ENCODE measurements at regions not wholly inside any gene's neighbourhood (a gene's known extent, or its start where the extent isn't known, plus 50 kb on each side); places are given as distances from the start of the nearest gene placed in this dataset.
"Not testable (repeated sequence)": the region's sequence is repeated elsewhere in the genome, so short reads cannot be mapped to it uniquely, and the experiment has no call there.

GRCh38 chr13:97542102-97542685, 108.2 kb downstream of the RAP2A start:
- TF ChIP-seq TEAD4 (CRISPR knock-in tag; IDR thresholded peaks at IDR 0.05) (no peak), SOX15 (CRISPR knock-in tag; IDR thresholded peaks at IDR 0.05) (no peak)
- TF ChIP-seq, protein P1, sequence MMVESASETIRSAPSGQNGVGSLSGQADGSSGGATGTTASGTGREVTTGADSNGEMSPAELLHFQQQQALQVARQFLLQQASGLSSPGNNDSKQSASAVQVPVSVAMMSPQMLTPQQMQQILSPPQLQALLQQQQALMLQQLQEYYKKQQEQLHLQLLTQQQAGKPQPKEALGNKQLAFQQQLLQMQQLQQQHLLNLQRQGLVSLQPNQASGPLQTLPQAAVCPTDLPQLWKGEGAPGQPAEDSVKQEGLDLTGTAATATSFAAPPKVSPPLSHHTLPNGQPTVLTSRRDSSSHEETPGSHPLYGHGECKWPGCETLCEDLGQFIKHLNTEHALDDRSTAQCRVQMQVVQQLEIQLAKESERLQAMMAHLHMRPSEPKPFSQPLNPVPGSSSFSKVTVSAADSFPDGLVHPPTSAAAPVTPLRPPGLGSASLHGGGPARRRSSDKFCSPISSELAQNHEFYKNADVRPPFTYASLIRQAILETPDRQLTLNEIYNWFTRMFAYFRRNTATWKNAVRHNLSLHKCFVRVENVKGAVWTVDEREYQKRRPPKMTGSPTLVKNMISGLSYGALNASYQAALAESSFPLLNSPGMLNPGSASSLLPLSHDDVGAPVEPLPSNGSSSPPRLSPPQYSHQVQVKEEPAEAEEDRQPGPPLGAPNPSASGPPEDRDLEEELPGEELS (CRISPR knock-in tag; IDR thresholded peaks at IDR 0.05) = no peak
- ChIA-PET POLR2A (no interaction called here), CTCF (no interaction called here)
- H3K4me3 Mint-ChIP-seq = no peak overlapping the region
- ATAC-seq (no peak), DNase-seq (ENCODE audit: low spot score) (no peak)
- H3K27me3 Mint-ChIP-seq (ENCODE audit: low read depth) = no peaks in the 10 kb centered on the region
- H3K36me3 Mint-ChIP-seq = peaks cover 4% of the 10 kb centered on the region; the same call in 1 of the 2 replicates
- peaks cover 9% of the 10 kb centered on the region for H3K9me3 Mint-ChIP-seq
- no peak overlapping the region for H3K27ac Mint-ChIP-seq
- no peaks in the 10 kb centered on the region for H3K4me1 Mint-ChIP-seq

DNA sequence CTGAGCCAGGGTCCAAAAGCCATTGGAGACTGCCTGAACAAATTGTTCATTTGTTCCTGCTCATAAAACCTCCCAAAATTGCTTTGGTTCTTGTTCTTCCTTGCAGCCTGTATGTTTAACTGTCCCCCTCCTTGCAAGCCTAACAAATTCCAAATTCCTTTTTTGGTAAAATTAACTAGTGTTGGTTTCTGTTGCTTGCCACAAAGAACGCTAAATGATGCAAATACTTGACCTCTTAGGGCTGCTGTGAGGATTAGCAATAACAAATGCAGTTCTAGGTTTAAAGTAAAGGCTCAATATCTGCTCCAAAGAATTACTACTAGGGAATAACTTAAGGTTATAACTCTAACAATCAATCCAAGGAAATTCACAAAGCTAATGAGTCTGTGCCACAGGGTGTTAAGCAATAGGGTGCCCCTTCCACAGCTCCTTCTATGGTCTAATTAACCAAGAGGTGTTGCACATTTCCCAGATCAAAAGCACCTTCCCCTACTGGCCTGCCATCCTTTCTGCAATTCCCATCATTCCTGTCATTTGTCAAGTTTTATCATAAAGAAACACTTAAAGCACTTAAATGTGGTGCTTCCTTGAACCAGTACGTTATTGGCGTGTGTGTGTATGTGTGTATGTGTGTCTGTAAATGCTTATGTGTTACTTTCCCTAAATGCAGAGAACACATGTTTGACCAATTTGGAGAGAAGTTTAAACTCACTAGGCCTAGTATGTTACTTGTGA, 110.2 kb downstream of the RAP2A start:
- peaks cover 4% of the 10 kb centered on the region; the same call in 1 of the 2 replicates for H3K36me3 Mint-ChIP-seq
- DNase-seq (ENCODE audit: low spot score) (no peak), ATAC-seq (no peak)
- TF ChIP-seq PRRX2 (CRISPR knock-in tag; IDR thresholded peaks at IDR 0.05) (no peak), ESRRA (CRISPR knock-in tag; IDR thresholded peaks at IDR 0.05; ENCODE audit: borderline replicate concordance) (no peak), GABPB1 (CRISPR knock-in tag; IDR thresholded peaks at IDR 0.05) (no peak), TEAD4 (CRISPR knock-in tag; IDR thresholded peaks at IDR 0.05) (no peak), E2F1 (CRISPR knock-in tag; IDR thresholded peaks at IDR 0.05) (no peak), ZNF317 (CRISPR knock-in tag; IDR thresholded peaks at IDR 0.05; ENCODE audit: borderline replicate concordance, low read depth) (no peak), TP53 (CRISPR knock-in tag; IDR thresholded peaks at IDR 0.05) (no peak), SP1 (CRISPR knock-in tag; conservative IDR thresholded peaks at IDR 0.05) (no peak), ZNF416 (CRISPR knock-in tag; IDR thresholded peaks at IDR 0.05) (no peak), MXD4 (CRISPR knock-in tag; IDR thresholded peaks at IDR 0.05; ENCODE audit: borderline replicate concordance) (no peak), ZNF121 (CRISPR knock-in tag; IDR thresholded peaks at IDR 0.05) (no peak), MYBL2 (CRISPR knock-in tag; IDR thresholded peaks at IDR 0.05) (no peak), RORB (CRISPR knock-in tag; IDR thresholded peaks at IDR 0.05) (no peak), TEAD1 (CRISPR knock-in tag; IDR thresholded peaks at IDR 0.05) (no peak), EMX1 (CRISPR knock-in tag; IDR thresholded peaks at IDR 0.05) (no peak), GRHL2 (CRISPR knock-in tag; IDR thresholded peaks at IDR 0.05; ENCODE audit: insufficient replicate concordance, severe bottlenecking) (no peak)
- TF ChIP-seq, protein P2, sequence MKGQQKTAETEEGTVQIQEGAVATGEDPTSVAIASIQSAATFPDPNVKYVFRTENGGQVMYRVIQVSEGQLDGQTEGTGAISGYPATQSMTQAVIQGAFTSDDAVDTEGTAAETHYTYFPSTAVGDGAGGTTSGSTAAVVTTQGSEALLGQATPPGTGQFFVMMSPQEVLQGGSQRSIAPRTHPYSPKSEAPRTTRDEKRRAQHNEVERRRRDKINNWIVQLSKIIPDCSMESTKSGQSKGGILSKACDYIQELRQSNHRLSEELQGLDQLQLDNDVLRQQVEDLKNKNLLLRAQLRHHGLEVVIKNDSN (CRISPR knock-in tag; IDR thresholded peaks at IDR 0.05) = no peak
- peaks cover 9% of the 10 kb centered on the region for H3K9me3 Mint-ChIP-seq
- no peaks in the 10 kb centered on the region for H3K4me1 Mint-ChIP-seq
- no peak overlapping the region for H3K4me3 Mint-ChIP-seq
- H3K27me3 Mint-ChIP-seq (ENCODE audit: low read depth) = no peaks in the 10 kb centered on the region
- no peak overlapping the region for H3K27ac Mint-ChIP-seq
- CTCF ChIA-PET = no interaction called here
- POLR2A ChIA-PET = no interaction called here

DNA sequence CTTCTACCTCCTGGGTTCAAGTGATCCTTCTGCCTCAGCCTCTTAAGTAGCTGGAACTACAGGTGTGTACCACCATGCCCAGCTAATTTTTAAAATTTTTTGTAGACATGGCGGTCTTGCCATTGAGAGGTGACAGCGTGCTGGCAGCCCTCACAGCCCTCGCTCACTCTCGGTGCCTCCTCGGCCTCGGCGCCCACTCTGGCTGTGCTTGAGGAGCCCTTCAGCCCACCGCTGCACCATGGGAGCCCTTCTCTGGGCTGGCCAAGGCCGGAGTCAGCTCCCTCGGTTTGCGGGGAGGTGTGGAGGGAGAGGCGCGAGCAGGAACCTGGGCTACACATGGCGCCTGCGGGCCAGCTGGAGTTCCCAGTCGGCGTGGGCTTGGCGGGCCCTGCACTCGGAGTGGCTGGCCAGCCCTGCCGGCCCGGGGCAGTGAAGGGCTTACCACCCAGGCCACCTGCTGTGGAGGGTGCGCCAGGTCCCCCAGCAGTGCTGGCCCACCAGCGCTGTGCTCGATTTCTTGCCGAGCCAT, 111.1 kb downstream of the RAP2A start:
- DNase-seq (ENCODE audit: low spot score); H3K27me3 Mint-ChIP-seq (ENCODE audit: low read depth); H3K36me3 Mint-ChIP-seq; H3K4me3 Mint-ChIP-seq; H3K4me1 Mint-ChIP-seq; ATAC-seq; CTCF ChIA-PET; POLR2A ChIA-PET; H3K9me3 Mint-ChIP-seq; H3K27ac Mint-ChIP-seq: not testable (repeated sequence)
